H1 (cell line): ENCODE measurements at regions not wholly inside any gene's neighbourhood (a gene's known extent, or its start where the extent isn't known, plus 50 kb on each side); places are given as distances from the start of the nearest gene placed in this dataset.

Experiments used
- CTCF ChIA-PET: fragments of 300-600 bp; sonication (Branson Sonifier 250); formaldehyde crosslinking; loops from one replicate; lab custom pipeline; 2021; ENCODE audit not compliant: partially characterized antibody; lab: Charles Lee
- POLR2A ChIA-PET: fragments of 300-600 bp; sonication (Branson Sonifier 250); formaldehyde crosslinking; loops from one replicate; lab custom pipeline; 2021; ENCODE audit warnings: inconsistent platforms; ENCODE audit not compliant: partially characterized antibody; lab: Charles Lee
- DNase-seq, 2 experiments: peaks; one replicate each; pipeline versions ENCODE4 v3.0.0 to v3.0.0-alpha.2; 2010 to 2022; ENCODE audit warnings: low spot score in 2 of 2, low read depth in 1 of 2, mixed read lengths in 1 of 2
- FAIRE-seq: peaks from 2 replicates; lab custom pipeline; 2011; peaks lifted over from hg19 to GRCh38; lab: Jason Lieb, UNC
- H2AFZ ChIP-seq: 2 replicates; pipeline ENCODE4 v1.8.1; 2012; ENCODE audit warnings: low read length, inconsistent platforms
- H2AK5ac ChIP-seq: 2 replicates; pipeline ENCODE4 v1.6.1; 2013; ENCODE audit warnings: low read depth, low read length
- H2BK120ac ChIP-seq: replicated peaks from 2 replicates; pipeline ENCODE3; 2013; ENCODE audit warnings: low read depth, low read length, inconsistent platforms
- H2BK12ac ChIP-seq: 2 replicates; pipeline ENCODE4 v1.6.1; 2013; ENCODE audit warnings: low read depth, low read length
- H2BK15ac ChIP-seq: 2 replicates; pipeline ENCODE4 v1.6.1; 2013; ENCODE audit warnings: low read length
- H2BK20ac ChIP-seq: 2 replicates; pipeline ENCODE4 v1.6.1; 2013; ENCODE audit warnings: low read length
- H2BK5ac ChIP-seq: 2 replicates; pipeline ENCODE4 v1.6.1; 2013; ENCODE audit warnings: low read depth, low read length
- H3K14ac ChIP-seq: 2 replicates; pipeline ENCODE4 v1.6.1; 2013; ENCODE audit warnings: inconsistent platforms; ENCODE audit not compliant: insufficient read length
- H3K18ac ChIP-seq: 2 replicates; pipeline ENCODE4 v1.6.1; 2013; ENCODE audit warnings: low read length; ENCODE audit errors: extremely low read depth
- H3K23ac ChIP-seq: 2 replicates; pipeline ENCODE4 v1.6.1; 2013; ENCODE audit warnings: inconsistent platforms; ENCODE audit not compliant: insufficient read length
- H3K23me2 ChIP-seq: 2 replicates; pipeline ENCODE4 v1.6.1; 2013; ENCODE audit warnings: low read depth, low read length
- H3K27ac ChIP-seq: 2 replicates; pipeline ENCODE4 v1.6.1; 2011; ENCODE audit warnings: low read depth, low read length, inconsistent platforms
- H3K27me3 ChIP-seq, 4 experiments: replicated peaks in 1 of 4; 1 replicate in 1 of 4; 2 replicates in 3 of 4; pipeline versions ENCODE4 v1.6.1 to v1.8.1; 2011 to 2013; ENCODE audit warnings: low read length in 3 of 4, mild to moderate bottlenecking in 3 of 4, inconsistent platforms in 2 of 4, mixed read lengths in 2 of 4, moderate library complexity in 1 of 4; ENCODE audit not compliant: control insufficient read depth in 3 of 4, insufficient read depth in 3 of 4; ENCODE audit errors: extremely low read depth in 1 of 4
- H3K36me3 ChIP-seq, 4 experiments: 2 replicates each; pipeline versions ENCODE4 v1.6.1 to v1.8.1; 2011 to 2013; ENCODE audit warnings: mild to moderate bottlenecking in 4 of 4, low read length in 3 of 4, moderate library complexity in 2 of 4, control low read depth in 1 of 4, inconsistent platforms in 1 of 4; ENCODE audit not compliant: insufficient read depth in 4 of 4, control insufficient read depth in 2 of 4
- H3K4ac ChIP-seq: replicated peaks from 2 replicates; pipeline ENCODE3; 2013; ENCODE audit warnings: low read length, low read depth, mixed read lengths, inconsistent platforms; ENCODE audit not compliant: insufficient read length
- H3K4me1 ChIP-seq, 4 experiments: replicated peaks in 1 of 4; 1 replicate in 1 of 4; 2 replicates in 3 of 4; pipeline versions ENCODE4 v1.6.1 to v1.8.1; 2011 to 2013; ENCODE audit warnings: low read length in 3 of 4, inconsistent platforms in 2 of 4, mixed read lengths in 1 of 4; ENCODE audit not compliant: insufficient read depth in 4 of 4, control insufficient read depth in 3 of 4
- H3K4me2 ChIP-seq, 2 experiments: 2 replicates each; pipeline versions ENCODE4 v1.6.1 to v1.8.1; 2011 to 2013; ENCODE audit warnings: low read depth in 2 of 2, low read length in 2 of 2, control low read depth in 1 of 2, inconsistent platforms in 1 of 2, mild to moderate bottlenecking in 1 of 2; ENCODE audit not compliant: insufficient read depth in 1 of 2
- H3K4me3 ChIP-seq, 4 experiments: fragments of 200-600, 300-600 bp in 1 of 4; sonication (generic), shearing (Covaris generic), sonication (Bioruptor Twin) in 1 of 4; 2 replicates each; pipeline versions ENCODE4 v1.5.1 to v1.8.1; 2011 to 2016; ENCODE audit warnings: low read length in 4 of 4, low read depth in 3 of 4, control low read depth in 2 of 4, inconsistent platforms in 2 of 4, mild to moderate bottlenecking in 2 of 4, mixed read lengths in 1 of 4, moderate library complexity in 1 of 4; ENCODE audit not compliant: insufficient read depth in 2 of 4; ENCODE audit errors: extremely low read depth in 1 of 4
- H3K56ac ChIP-seq: replicated peaks from 2 replicates; pipeline ENCODE3; 2013; ENCODE audit warnings: low read depth, mild to moderate bottlenecking, mixed read lengths, low read length, inconsistent platforms; ENCODE audit not compliant: insufficient read length
- H3K79me1 ChIP-seq: 2 replicates; pipeline ENCODE4 v1.6.1; 2013; ENCODE audit warnings: low read depth, low read length, control low read depth
- H3K79me2 ChIP-seq, 2 experiments: 2 replicates each; pipeline versions ENCODE4 v1.6.1 to v1.8.1; 2012 to 2013; ENCODE audit warnings: low read length in 2 of 2, mild to moderate bottlenecking in 2 of 2, inconsistent platforms in 1 of 2; ENCODE audit not compliant: insufficient read depth in 2 of 2, control insufficient read depth in 1 of 2
- H3K9ac ChIP-seq, 4 experiments: replicated peaks in 1 of 4; 1 replicate in 1 of 4; 2 replicates in 3 of 4; pipeline versions ENCODE4 v1.6.1 to v1.8.1; 2011 to 2013; ENCODE audit warnings: low read depth in 3 of 4, low read length in 3 of 4, control low read depth in 2 of 4, mild to moderate bottlenecking in 2 of 4, moderate library complexity in 2 of 4, inconsistent platforms in 1 of 4; ENCODE audit errors: extremely low read depth in 1 of 4
- H3K9me3 ChIP-seq, 2 experiments: 2 replicates each; pipeline versions ENCODE4 v1.6.1 to v1.8.1; 2012 to 2013; ENCODE audit warnings: mild to moderate bottlenecking in 2 of 2, moderate library complexity in 2 of 2, control low read depth in 1 of 2, inconsistent platforms in 1 of 2, low read depth in 1 of 2, low read length in 1 of 2, mixed read lengths in 1 of 2; ENCODE audit not compliant: insufficient read depth in 2 of 2
- H4K20me1 ChIP-seq, 2 experiments: replicated peaks in 1 of 2; 2 replicates each; pipeline versions ENCODE3 to v1.8.1; 2011 to 2013; ENCODE audit warnings: inconsistent platforms in 2 of 2, low read length in 2 of 2, mild to moderate bottlenecking in 1 of 2; ENCODE audit not compliant: insufficient read depth in 2 of 2, control insufficient read depth in 1 of 2
- H4K5ac ChIP-seq: 2 replicates; pipeline ENCODE4 v1.6.1; 2013; ENCODE audit warnings: low read length, low read depth, mixed read lengths, inconsistent platforms; ENCODE audit not compliant: insufficient read length
- H4K8ac ChIP-seq: 2 replicates; pipeline ENCODE4 v1.8.0; 2013; ENCODE audit warnings: mild to moderate bottlenecking, moderate library complexity, low read length, inconsistent platforms; ENCODE audit not compliant: insufficient read depth; ENCODE audit errors: extremely low read depth
- H4K91ac ChIP-seq: replicated peaks from 2 replicates; pipeline ENCODE3; 2013; ENCODE audit warnings: low read length, mixed read lengths, inconsistent platforms; ENCODE audit not compliant: insufficient read length
- JUN ChIP-seq: IDR thresholded peaks from 2 replicates; pipeline ENCODE4 v1.6.1; 2011; ENCODE audit warnings: low read depth, mild to moderate bottlenecking, improper control_type of control experiment, low read length
- WGBS, 2 experiments: shearing (Covaris generic) in 1 of 2; methylation state at CpG; one replicate each; pipeline versions ENCODE4 v1.1.6 to v1.1.7; 2013 to 2015; ENCODE audit warnings: low lambda C conversion rate in 2 of 2, mixed read lengths in 2 of 2, inconsistent platforms in 1 of 2, low coverage in 1 of 2, missing lambda C conversion rate in 1 of 2; ENCODE audit not compliant: insufficient replicate concordance in 2 of 2, insufficient coverage in 1 of 2, insufficient read length in 1 of 2; ENCODE audit errors: extremely low coverage in 1 of 2, missing lambda C conversion rate in 1 of 2; 5-methylcytosine and 5-hydroxymethylcytosine counted together
- TF ChIP-seq, protein P1 (sequence below): IDR thresholded peaks from 2 replicates; pipeline ENCODE4 v1.6.1; 2011; ENCODE audit warnings: low read length, improper control_type of control experiment

GRCh38 chrX:110541266-110541665 is 182.6 kb downstream of the RTL9 start:
- Histone ChIP-seq H3K23ac (no peak overlapping the region), H2BK5ac (no peak overlapping the region), H3K4me2 (no peak overlapping the region), H2BK15ac (no peak overlapping the region), H3K27me3 (no peaks in the 10 kb centered on the region), H4K8ac (no peak overlapping the region), H3K79me2 (no peaks in the 10 kb centered on the region), H3K4me1 (no peaks in the 10 kb centered on the region), H3K9ac (no peak overlapping the region), H3K4ac (no peak overlapping the region), H3K18ac (no peak overlapping the region), H4K5ac (no peak overlapping the region), H2AK5ac (no peak overlapping the region), H2BK20ac (no peak overlapping the region), H3K23me2 (no peaks in the 10 kb centered on the region), H3K27ac (no peak overlapping the region), H3K56ac (no peak overlapping the region), H3K14ac (no peak overlapping the region), H2BK12ac (no peak overlapping the region), H4K20me1 (no peaks in the 10 kb centered on the region), H2BK120ac (no peak overlapping the region), H4K91ac (no peak overlapping the region), H2AFZ (no peak overlapping the region), H3K9me3 (no peaks in the 10 kb centered on the region), H3K79me1 (no peaks in the 10 kb centered on the region), H3K4me3 (no peak overlapping the region), H3K36me3 (no peaks in the 10 kb centered on the region)
- ChIA-PET CTCF (no interaction called here), POLR2A (no interaction called here)
- FAIRE-seq (no peak), DNase-seq (no peak)
- WGBS, 2 experiments, result 77% methylated on average over 1 of the region's 1 CpG; no CpG with 5 or more reads in 1 of the 2 experiments
- TF ChIP-seq, protein P1, sequence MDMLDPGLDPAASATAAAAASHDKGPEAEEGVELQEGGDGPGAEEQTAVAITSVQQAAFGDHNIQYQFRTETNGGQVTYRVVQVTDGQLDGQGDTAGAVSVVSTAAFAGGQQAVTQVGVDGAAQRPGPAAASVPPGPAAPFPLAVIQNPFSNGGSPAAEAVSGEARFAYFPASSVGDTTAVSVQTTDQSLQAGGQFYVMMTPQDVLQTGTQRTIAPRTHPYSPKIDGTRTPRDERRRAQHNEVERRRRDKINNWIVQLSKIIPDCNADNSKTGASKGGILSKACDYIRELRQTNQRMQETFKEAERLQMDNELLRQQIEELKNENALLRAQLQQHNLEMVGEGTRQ, result no peak
- TF ChIP-seq JUN, result no peak
